ENCODE measurements at regions not wholly inside any gene's neighbourhood (a gene's known extent, or its start where the extent isn't known, plus 50 kb on each side); places are given as distances from the start of the nearest gene placed in this dataset.
"Not testable (repeated sequence)": the region's sequence is repeated elsewhere in the genome, so short reads cannot be mapped to it uniquely, and the experiment has no call there.

- no peak for DNase-seq
Observed at GRCh38 chr1:65064981-65065380, 83.0 kb upstream of the AK4 start.

DNA sequence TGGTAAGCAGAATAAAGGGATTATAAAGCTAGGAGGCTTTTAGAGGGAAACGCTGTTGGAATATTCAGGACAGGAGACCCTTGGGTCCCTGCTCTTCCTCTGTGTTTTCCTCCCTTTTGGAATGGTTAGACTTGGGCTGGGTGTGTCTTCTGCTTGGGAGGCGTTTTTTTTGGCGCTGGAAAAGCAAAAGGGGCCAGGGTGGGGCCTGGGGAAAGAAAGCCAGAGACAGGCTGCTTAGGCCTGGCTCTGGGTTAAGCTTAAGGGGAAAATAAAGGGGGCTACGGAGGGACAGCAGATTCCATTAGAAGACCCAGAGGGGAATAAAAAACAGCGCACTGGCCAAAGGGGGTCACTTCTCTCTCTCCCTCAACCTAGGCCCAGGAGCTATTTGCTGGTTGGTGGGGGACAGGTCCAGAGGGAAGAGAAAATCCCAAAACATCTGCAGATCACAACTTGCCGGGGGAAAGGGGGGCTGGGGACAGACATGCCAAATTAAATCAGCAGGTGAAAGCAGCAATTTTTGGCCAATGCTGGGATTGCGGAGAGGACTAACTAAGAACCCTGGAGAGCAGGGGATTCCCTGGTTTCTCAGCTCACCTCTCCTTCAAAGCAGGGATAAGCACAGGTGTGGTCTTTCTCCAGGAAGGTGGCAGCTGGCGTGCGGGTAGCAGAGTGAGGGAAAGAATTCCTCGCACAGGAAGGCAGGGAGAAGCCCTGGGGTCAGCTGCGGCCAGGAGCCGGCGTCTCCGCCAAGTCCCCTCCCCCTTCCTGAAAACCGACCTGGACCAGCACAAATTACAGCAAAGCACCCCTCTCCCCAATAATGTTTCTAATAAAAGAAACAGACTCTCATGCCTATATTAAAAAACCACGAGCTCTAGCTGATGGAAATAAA is 82.2 kb upstream of the AK4 start:
- DNase-seq: no peak

- no peak for DNase-seq
Observed at GRCh38 chr1:65066419-65066765, 81.6 kb upstream of the AK4 start.

DNA sequence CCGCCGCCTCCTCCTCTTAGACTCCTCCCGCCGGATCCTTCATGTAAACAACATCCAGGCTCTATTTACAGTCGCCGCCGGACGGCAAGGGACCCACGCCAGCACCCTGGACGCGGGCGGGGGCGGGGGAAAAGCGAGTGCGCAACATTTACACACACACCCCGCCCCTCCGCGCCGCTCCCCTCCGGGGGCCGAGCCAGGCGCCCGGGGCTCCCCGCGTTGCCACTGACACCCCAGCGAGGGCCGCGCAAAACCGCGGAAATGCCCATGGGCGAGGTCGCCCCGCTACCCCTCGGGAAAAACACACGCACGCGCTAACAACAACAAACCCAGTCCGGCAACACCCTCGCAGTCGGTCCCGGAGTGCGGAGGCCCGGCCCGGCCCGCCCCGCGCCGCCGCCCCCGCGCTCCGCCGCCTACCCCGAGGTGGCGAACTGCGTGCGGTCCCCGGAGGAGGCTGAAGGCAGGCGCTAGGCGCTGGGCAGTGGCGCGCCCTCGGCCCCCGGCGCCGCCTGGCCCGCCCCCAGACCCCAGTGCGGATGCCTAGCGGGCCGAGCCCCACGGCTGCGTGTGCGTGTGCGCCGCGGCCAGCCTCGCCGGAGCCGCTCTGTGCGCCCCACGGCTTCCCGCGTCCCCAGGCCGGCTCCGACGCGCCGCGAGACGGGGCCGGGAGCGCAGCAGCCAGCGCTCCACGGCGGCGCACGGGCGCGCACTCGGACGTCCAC is 81.1 kb upstream of the AK4 start:
- DNase-seq: peak; percentile 77

DNA sequence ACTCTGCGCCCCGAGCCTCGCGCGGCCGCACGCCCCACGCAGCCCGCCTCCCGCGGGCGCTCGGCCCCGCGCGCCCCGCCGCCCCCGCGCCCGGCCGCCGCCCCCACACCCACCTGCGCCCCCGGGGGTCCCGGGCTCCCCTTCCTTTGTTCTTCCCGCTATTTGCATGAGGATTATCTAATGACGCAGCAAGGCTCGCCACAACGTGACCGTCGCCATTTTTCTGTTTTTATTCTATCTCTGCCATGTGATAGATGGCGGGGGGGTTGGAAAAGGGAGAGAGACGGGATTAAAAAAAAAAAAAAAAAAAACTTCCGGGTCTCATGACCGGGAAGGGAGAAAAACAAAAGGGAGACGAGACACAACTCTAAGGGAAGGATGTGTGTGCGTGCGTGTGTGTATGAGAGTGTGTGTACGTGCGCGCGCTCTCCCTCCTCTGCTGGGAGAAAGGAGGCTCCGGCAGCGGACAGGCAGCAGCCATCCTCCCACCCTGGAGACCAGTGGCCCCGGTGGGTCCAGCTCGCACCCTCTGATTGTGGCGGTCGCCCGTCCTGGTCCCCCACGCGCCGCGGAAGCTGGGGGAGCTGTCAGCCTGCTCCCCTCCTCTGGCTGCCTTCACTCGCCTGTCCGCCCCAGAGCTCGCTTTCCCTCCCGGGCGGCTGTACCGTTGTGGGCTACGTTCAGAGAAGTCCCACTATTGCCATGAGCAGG is 80.4 kb upstream of the AK4 start:
- DNase-seq: peak; percentile 61

GRCh38 chr1:65068202-65069010 is 79.6 kb upstream of the AK4 start:
- DNase-seq: peak; percentile 45

DNA sequence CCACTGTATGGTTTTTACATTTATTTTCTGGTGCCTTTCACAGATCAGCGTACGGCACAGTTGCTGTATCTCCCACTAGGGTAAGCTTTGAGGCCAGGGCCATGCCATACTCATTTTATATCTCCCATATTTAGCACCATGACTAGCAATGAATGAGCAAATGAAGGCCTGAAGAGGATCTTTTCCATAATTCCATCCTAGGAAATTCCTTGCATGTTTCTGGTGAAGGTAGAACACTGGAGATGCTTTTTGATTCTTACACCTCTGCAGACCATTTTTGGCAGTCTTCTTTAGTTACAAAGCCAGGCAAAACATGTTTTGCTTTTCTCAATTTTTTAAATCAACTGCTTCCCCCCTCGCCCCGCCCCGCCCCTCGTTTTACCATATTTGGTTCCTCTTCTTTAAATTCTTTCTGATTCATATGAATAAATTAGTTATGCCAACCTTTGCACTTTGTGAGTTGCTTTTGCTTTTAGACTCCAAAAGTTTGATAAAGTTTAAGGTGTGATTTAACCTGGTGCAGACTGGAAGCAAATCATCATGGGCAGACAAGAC is 78.9 kb upstream of the AK4 start:
- peak; percentile 57 for DNase-seq

- DNase-seq: no peak
Observed at GRCh38 chr1:65072845-65073244, 75.2 kb upstream of the AK4 start.

GRCh38 chr1:65075123-65075976 is 72.7 kb upstream of the AK4 start:
- peak; percentile 61 for DNase-seq

DNA sequence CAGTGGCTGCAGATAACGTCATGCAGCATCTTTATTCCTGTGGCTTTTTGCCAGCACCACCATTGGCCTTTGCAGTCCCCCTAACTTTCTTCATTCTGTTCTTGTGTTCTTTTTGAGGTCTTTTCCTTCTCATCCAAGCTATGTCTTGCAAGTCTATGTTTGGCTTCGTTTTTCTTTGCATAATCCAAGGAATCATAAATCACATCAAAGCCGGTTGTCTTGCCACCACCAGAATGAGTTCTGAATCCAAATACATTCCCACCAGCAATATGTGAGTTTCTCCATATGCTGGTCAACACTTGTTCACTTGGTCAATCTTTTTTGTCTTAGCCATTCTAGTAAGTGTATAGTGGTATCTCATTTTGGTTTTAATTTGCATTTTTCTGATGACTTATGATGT is 70.6 kb upstream of the AK4 start:
- no peak for DNase-seq

GRCh38 chr1:65079941-65080340 is 68.1 kb upstream of the AK4 start:
- DNase-seq: no peak

- DNase-seq: no peak
Observed at GRCh38 chr1:65082346-65083040, 65.5 kb upstream of the AK4 start.

DNA sequence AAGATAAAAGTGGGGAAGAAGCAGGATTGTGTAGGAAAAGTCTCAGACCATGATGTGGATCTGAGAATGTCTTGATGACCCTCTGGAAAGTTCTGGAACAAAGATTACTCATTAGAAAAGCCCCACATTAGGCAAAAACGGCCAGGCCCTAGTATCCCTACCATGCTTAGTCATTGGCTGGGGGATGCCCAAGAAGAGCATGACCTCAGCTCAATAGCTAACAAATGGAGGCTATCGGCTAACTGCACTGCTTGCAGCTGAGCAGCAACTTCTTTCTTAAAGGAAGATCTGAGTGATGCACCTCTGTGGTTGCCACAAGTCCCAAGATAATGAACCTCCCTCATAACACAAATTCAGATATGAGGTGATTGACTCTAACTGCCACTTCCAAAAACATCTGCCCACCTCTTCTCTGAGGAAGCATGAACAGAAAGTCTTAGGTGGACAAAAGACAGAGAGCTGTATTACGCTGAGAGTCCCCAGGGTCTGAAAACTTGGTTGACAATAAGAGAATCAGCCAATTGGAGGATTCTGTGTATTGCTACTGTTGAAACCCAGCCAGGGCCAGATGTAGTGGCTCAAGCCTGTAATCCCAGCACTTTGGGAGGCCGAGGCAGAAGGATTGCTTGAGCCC is 64.6 kb upstream of the AK4 start:
- no peak for DNase-seq

DNA sequence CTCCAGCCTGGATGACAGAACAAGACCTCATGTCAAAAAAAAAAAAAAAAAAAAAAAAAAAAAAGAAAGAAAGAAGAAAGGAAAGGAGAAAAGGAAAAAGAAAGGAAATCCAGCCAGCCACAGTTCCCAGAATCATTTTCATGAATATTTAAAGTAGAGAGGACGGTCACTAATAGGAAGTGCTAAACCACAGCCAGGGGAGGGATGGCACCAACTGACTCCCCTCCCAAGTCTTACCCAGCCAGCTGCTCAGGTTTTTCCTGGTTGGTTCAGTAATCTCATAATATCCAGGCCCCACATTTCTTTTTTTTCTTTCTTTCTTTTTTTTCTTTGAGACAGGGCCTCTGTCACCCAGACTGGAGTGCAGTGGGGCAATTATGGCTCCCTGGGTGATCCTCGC is 63.9 kb upstream of the AK4 start:
- no peak for DNase-seq

DNA sequence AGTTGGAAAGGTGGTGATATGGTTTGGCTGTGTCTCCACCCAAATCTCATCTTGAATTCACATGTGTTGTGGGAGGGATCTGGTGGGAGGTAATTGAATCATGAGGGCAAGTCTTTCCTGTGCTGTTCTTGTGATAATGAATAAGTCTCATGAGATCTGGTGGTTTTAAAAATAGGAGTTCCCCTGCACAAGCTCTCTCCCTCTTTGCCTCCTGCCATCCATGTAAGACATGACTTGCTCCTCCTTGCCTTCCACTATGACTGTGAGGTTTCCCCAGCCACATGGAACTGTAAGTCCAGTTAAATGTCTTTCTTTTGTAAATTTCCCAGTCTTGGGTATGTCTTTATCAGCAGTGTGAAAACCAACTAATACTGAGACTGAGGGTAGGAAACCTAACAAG is 60.5 kb upstream of the AK4 start:
- not testable (repeated sequence) for DNase-seq

GRCh38 chr1:65090406-65090805 is 57.6 kb upstream of the AK4 start:
- no peak for DNase-seq

- DNase-seq: no peak
Observed at GRCh38 chr1:65092691-65093090, 55.3 kb upstream of the AK4 start.

GRCh38 chr1:65097076-65097475 is 50.9 kb upstream of the AK4 start:
- no peak for DNase-seq
